H1 (cell line): ENCODE measurements at regions not wholly inside any gene's neighbourhood (a gene's known extent, or its start where the extent isn't known, plus 50 kb on each side); places are given as distances from the start of the nearest gene placed in this dataset.

ENCODE experiments used
- CTCF ChIA-PET: fragments of 300-600 bp; sonication (Branson Sonifier 250); formaldehyde crosslinking; loops from one replicate; lab custom pipeline; 2021; ENCODE audit not compliant: partially characterized antibody; lab: Charles Lee
- POLR2A ChIA-PET: fragments of 300-600 bp; sonication (Branson Sonifier 250); formaldehyde crosslinking; loops from one replicate; lab custom pipeline; 2021; ENCODE audit warnings: inconsistent platforms; ENCODE audit not compliant: partially characterized antibody; lab: Charles Lee
- DNase-seq, 2 experiments: peaks; one replicate each; pipeline versions ENCODE4 v3.0.0 to v3.0.0-alpha.2; 2010 to 2022; ENCODE audit warnings: low spot score in 2 of 2, low read depth in 1 of 2, mixed read lengths in 1 of 2
- FAIRE-seq: peaks from 2 replicates; lab custom pipeline; 2011; peaks lifted over from hg19 to GRCh38; lab: Jason Lieb, UNC
- H2AFZ ChIP-seq: 2 replicates; pipeline ENCODE4 v1.8.1; 2012; ENCODE audit warnings: low read length, inconsistent platforms
- H2AK5ac ChIP-seq: 2 replicates; pipeline ENCODE4 v1.6.1; 2013; ENCODE audit warnings: low read depth, low read length
- H2BK120ac ChIP-seq: replicated peaks from 2 replicates; pipeline ENCODE3; 2013; ENCODE audit warnings: low read depth, low read length, inconsistent platforms
- H2BK12ac ChIP-seq: 2 replicates; pipeline ENCODE4 v1.6.1; 2013; ENCODE audit warnings: low read depth, low read length
- H2BK15ac ChIP-seq: 2 replicates; pipeline ENCODE4 v1.6.1; 2013; ENCODE audit warnings: low read length
- H2BK20ac ChIP-seq: 2 replicates; pipeline ENCODE4 v1.6.1; 2013; ENCODE audit warnings: low read length
- H2BK5ac ChIP-seq: 2 replicates; pipeline ENCODE4 v1.6.1; 2013; ENCODE audit warnings: low read depth, low read length
- H3K14ac ChIP-seq: 2 replicates; pipeline ENCODE4 v1.6.1; 2013; ENCODE audit warnings: inconsistent platforms; ENCODE audit not compliant: insufficient read length
- H3K18ac ChIP-seq: 2 replicates; pipeline ENCODE4 v1.6.1; 2013; ENCODE audit warnings: low read length; ENCODE audit errors: extremely low read depth
- H3K23ac ChIP-seq: 2 replicates; pipeline ENCODE4 v1.6.1; 2013; ENCODE audit warnings: inconsistent platforms; ENCODE audit not compliant: insufficient read length
- H3K23me2 ChIP-seq: 2 replicates; pipeline ENCODE4 v1.6.1; 2013; ENCODE audit warnings: low read depth, low read length
- H3K27ac ChIP-seq: 2 replicates; pipeline ENCODE4 v1.6.1; 2011; ENCODE audit warnings: low read depth, low read length, inconsistent platforms
- H3K27me3 ChIP-seq, 4 experiments: replicated peaks in 1 of 4; 1 replicate in 1 of 4; 2 replicates in 3 of 4; pipeline versions ENCODE4 v1.6.1 to v1.8.1; 2011 to 2013; ENCODE audit warnings: low read length in 3 of 4, mild to moderate bottlenecking in 3 of 4, inconsistent platforms in 2 of 4, mixed read lengths in 2 of 4, moderate library complexity in 1 of 4; ENCODE audit not compliant: control insufficient read depth in 3 of 4, insufficient read depth in 3 of 4; ENCODE audit errors: extremely low read depth in 1 of 4
- H3K36me3 ChIP-seq, 4 experiments: 2 replicates each; pipeline versions ENCODE4 v1.6.1 to v1.8.1; 2011 to 2013; ENCODE audit warnings: mild to moderate bottlenecking in 4 of 4, low read length in 3 of 4, moderate library complexity in 2 of 4, control low read depth in 1 of 4, inconsistent platforms in 1 of 4; ENCODE audit not compliant: insufficient read depth in 4 of 4, control insufficient read depth in 2 of 4
- H3K4ac ChIP-seq: replicated peaks from 2 replicates; pipeline ENCODE3; 2013; ENCODE audit warnings: low read length, low read depth, mixed read lengths, inconsistent platforms; ENCODE audit not compliant: insufficient read length
- H3K4me1 ChIP-seq, 4 experiments: replicated peaks in 1 of 4; 1 replicate in 1 of 4; 2 replicates in 3 of 4; pipeline versions ENCODE4 v1.6.1 to v1.8.1; 2011 to 2013; ENCODE audit warnings: low read length in 3 of 4, inconsistent platforms in 2 of 4, mixed read lengths in 1 of 4; ENCODE audit not compliant: insufficient read depth in 4 of 4, control insufficient read depth in 3 of 4
- H3K4me2 ChIP-seq, 2 experiments: 2 replicates each; pipeline versions ENCODE4 v1.6.1 to v1.8.1; 2011 to 2013; ENCODE audit warnings: low read depth in 2 of 2, low read length in 2 of 2, control low read depth in 1 of 2, inconsistent platforms in 1 of 2, mild to moderate bottlenecking in 1 of 2; ENCODE audit not compliant: insufficient read depth in 1 of 2
- H3K4me3 ChIP-seq, 4 experiments: fragments of 200-600, 300-600 bp in 1 of 4; sonication (generic), shearing (Covaris generic), sonication (Bioruptor Twin) in 1 of 4; 2 replicates each; pipeline versions ENCODE4 v1.5.1 to v1.8.1; 2011 to 2016; ENCODE audit warnings: low read length in 4 of 4, low read depth in 3 of 4, control low read depth in 2 of 4, inconsistent platforms in 2 of 4, mild to moderate bottlenecking in 2 of 4, mixed read lengths in 1 of 4, moderate library complexity in 1 of 4; ENCODE audit not compliant: insufficient read depth in 2 of 4; ENCODE audit errors: extremely low read depth in 1 of 4
- H3K56ac ChIP-seq: replicated peaks from 2 replicates; pipeline ENCODE3; 2013; ENCODE audit warnings: low read depth, mild to moderate bottlenecking, mixed read lengths, low read length, inconsistent platforms; ENCODE audit not compliant: insufficient read length
- H3K79me1 ChIP-seq: 2 replicates; pipeline ENCODE4 v1.6.1; 2013; ENCODE audit warnings: low read depth, low read length, control low read depth
- H3K79me2 ChIP-seq, 2 experiments: 2 replicates each; pipeline versions ENCODE4 v1.6.1 to v1.8.1; 2012 to 2013; ENCODE audit warnings: low read length in 2 of 2, mild to moderate bottlenecking in 2 of 2, inconsistent platforms in 1 of 2; ENCODE audit not compliant: insufficient read depth in 2 of 2, control insufficient read depth in 1 of 2
- H3K9ac ChIP-seq, 4 experiments: replicated peaks in 1 of 4; 1 replicate in 1 of 4; 2 replicates in 3 of 4; pipeline versions ENCODE4 v1.6.1 to v1.8.1; 2011 to 2013; ENCODE audit warnings: low read depth in 3 of 4, low read length in 3 of 4, control low read depth in 2 of 4, mild to moderate bottlenecking in 2 of 4, moderate library complexity in 2 of 4, inconsistent platforms in 1 of 4; ENCODE audit errors: extremely low read depth in 1 of 4
- H3K9me3 ChIP-seq, 2 experiments: 2 replicates each; pipeline versions ENCODE4 v1.6.1 to v1.8.1; 2012 to 2013; ENCODE audit warnings: mild to moderate bottlenecking in 2 of 2, moderate library complexity in 2 of 2, control low read depth in 1 of 2, inconsistent platforms in 1 of 2, low read depth in 1 of 2, low read length in 1 of 2, mixed read lengths in 1 of 2; ENCODE audit not compliant: insufficient read depth in 2 of 2
- H4K20me1 ChIP-seq, 2 experiments: replicated peaks in 1 of 2; 2 replicates each; pipeline versions ENCODE3 to v1.8.1; 2011 to 2013; ENCODE audit warnings: inconsistent platforms in 2 of 2, low read length in 2 of 2, mild to moderate bottlenecking in 1 of 2; ENCODE audit not compliant: insufficient read depth in 2 of 2, control insufficient read depth in 1 of 2
- H4K5ac ChIP-seq: 2 replicates; pipeline ENCODE4 v1.6.1; 2013; ENCODE audit warnings: low read length, low read depth, mixed read lengths, inconsistent platforms; ENCODE audit not compliant: insufficient read length
- H4K8ac ChIP-seq: 2 replicates; pipeline ENCODE4 v1.8.0; 2013; ENCODE audit warnings: mild to moderate bottlenecking, moderate library complexity, low read length, inconsistent platforms; ENCODE audit not compliant: insufficient read depth; ENCODE audit errors: extremely low read depth
- H4K91ac ChIP-seq: replicated peaks from 2 replicates; pipeline ENCODE3; 2013; ENCODE audit warnings: low read length, mixed read lengths, inconsistent platforms; ENCODE audit not compliant: insufficient read length
- CBX8 ChIP-seq: fragments of 300-800, 300-1000 bp; sonication (generic); IDR thresholded peaks from 2 replicates; pipeline ENCODE4 v1.7.1; 2016; ENCODE audit warnings: low read depth, low read length, borderline replicate concordance
- CEBPB ChIP-seq: IDR thresholded peaks from 2 replicates; pipeline ENCODE4 v1.6.1; 2012; ENCODE audit warnings: low read depth, low read length
- CREB1 ChIP-seq: IDR thresholded peaks from 2 replicates; pipeline ENCODE4 v1.6.1; 2012; ENCODE audit warnings: inconsistent platforms
- EP300 ChIP-seq, 2 experiments: IDR thresholded peaks; 1 replicate in 1 of 2; 2 replicates in 1 of 2; pipeline ENCODE4 v1.6.1; 2011 to 2012; ENCODE audit warnings: low read depth in 2 of 2, low read length in 2 of 2, mild to moderate bottlenecking in 2 of 2, borderline replicate concordance in 1 of 2, inconsistent platforms in 1 of 2, moderate library complexity in 1 of 2
- EZH2 ChIP-seq: fragments of 200-600 bp; sonication (generic); IDR thresholded peaks from 2 replicates; pipeline ENCODE4 v1.7.1; 2012; ENCODE audit warnings: low read depth, mild to moderate bottlenecking, moderate library complexity, low read length, inconsistent platforms; ENCODE audit not compliant: severe bottlenecking
- GTF2F1 ChIP-seq: IDR thresholded peaks from 2 replicates; pipeline ENCODE4 v1.6.1; 2012; ENCODE audit warnings: low read depth, low read length, improper control_type of control experiment, borderline replicate concordance
- MAFK ChIP-seq: IDR thresholded peaks from 2 replicates; pipeline ENCODE4 v1.6.1; 2012; ENCODE audit warnings: low read depth, mild to moderate bottlenecking, improper control_type of control experiment, low read length
- NRF1 ChIP-seq: IDR thresholded peaks from 2 replicates; pipeline ENCODE4 v1.6.1; 2011; ENCODE audit warnings: mild to moderate bottlenecking, low read depth, low read length, improper control_type of control experiment
- RBBP5 ChIP-seq: IDR thresholded peaks from 2 replicates; pipeline ENCODE4 v1.7.1; 2012; ENCODE audit warnings: low read depth, mild to moderate bottlenecking, inconsistent platforms, low read length, moderate library complexity, borderline replicate concordance
- RNF2 ChIP-seq: fragments of 200-900, 300-1000 bp; sonication (generic); IDR thresholded peaks from 2 replicates; pipeline ENCODE4 v1.7.1; 2016; ENCODE audit warnings: borderline replicate concordance, low read depth, mild to moderate bottlenecking, antibody characterized with exemption, low read length; ENCODE audit not compliant: poor library complexity, severe bottlenecking; ENCODE audit errors: missing control alignments
- SIRT6 ChIP-seq: IDR thresholded peaks from one replicate; pipeline ENCODE4 v1.7.1; 2012; ENCODE audit warnings: low read length, inconsistent platforms
- SP2 ChIP-seq: IDR thresholded peaks from 2 replicates; pipeline ENCODE4 v1.6.1; 2012; ENCODE audit warnings: mild to moderate bottlenecking, low read length, inconsistent platforms
- TCF12 ChIP-seq: IDR thresholded peaks from 2 replicates; pipeline ENCODE4 v1.6.1; 2011; ENCODE audit warnings: low read depth, mild to moderate bottlenecking, low read length
- YY1 ChIP-seq: IDR thresholded peaks from 2 replicates; pipeline ENCODE4 v1.6.1; 2011; ENCODE audit warnings: low read depth, mild to moderate bottlenecking, low read length
- WGBS, 2 experiments: shearing (Covaris generic) in 1 of 2; methylation state at CpG; one replicate each; pipeline versions ENCODE4 v1.1.6 to v1.1.7; 2013 to 2015; ENCODE audit warnings: low lambda C conversion rate in 2 of 2, mixed read lengths in 2 of 2, inconsistent platforms in 1 of 2, low coverage in 1 of 2, missing lambda C conversion rate in 1 of 2; ENCODE audit not compliant: insufficient replicate concordance in 2 of 2, insufficient coverage in 1 of 2, insufficient read length in 1 of 2; ENCODE audit errors: extremely low coverage in 1 of 2, missing lambda C conversion rate in 1 of 2; 5-methylcytosine and 5-hydroxymethylcytosine counted together

GRCh38 chr9:115216873-115217272, 98.9 kb upstream of the TNC start:
- ChIA-PET CTCF (no interaction called here), POLR2A (interaction anchor here (0.9 kb wide), 1 partner anchor 271 kb away, joined by 3 read pairs; no protein-coding TSS in a partner anchor)
- Histone ChIP-seq H2BK120ac (no peak overlapping the region), H4K91ac (no peak overlapping the region), H3K14ac (no peak overlapping the region), H3K27ac (no peak overlapping the region), H3K4me2 (no peak overlapping the region), H2BK12ac (no peak overlapping the region), H2AK5ac (no peak overlapping the region), H2BK20ac (no peak overlapping the region), H3K9me3 (no peaks in the 10 kb centered on the region), H3K9ac (no peak overlapping the region), H3K18ac (no peak overlapping the region), H3K56ac (no peak overlapping the region), H4K20me1 (no peaks in the 10 kb centered on the region), H3K79me2 (no peaks in the 10 kb centered on the region), H3K23ac (no peak overlapping the region), H3K36me3 (no peaks in the 10 kb centered on the region), H2AFZ (no peak overlapping the region), H2BK5ac (no peak overlapping the region), H2BK15ac (no peak overlapping the region), H3K4ac (no peak overlapping the region), H3K79me1 (no peaks in the 10 kb centered on the region), H3K27me3 (no peaks in the 10 kb centered on the region), H3K23me2 (no peaks in the 10 kb centered on the region), H3K4me1 (no peaks in the 10 kb centered on the region), H4K8ac (no peak overlapping the region), H3K4me3 (no peak overlapping the region), H4K5ac (no peak overlapping the region)
- DNase-seq: no peak
- FAIRE-seq: no peak
- WGBS, 2 experiments: 88% methylated on average over 6 of the region's 6 CpGs; no CpG with 5 or more reads in 1 of the 2 experiments
- no peak for TF ChIP-seq SP2
- no peak for TF ChIP-seq MAFK
- no peak for TF ChIP-seq CBX8
- no peak for TF ChIP-seq RBBP5
- no peak for TF ChIP-seq EP300 (IDR thresholded peaks at IDR 0.05; ENCODE audit: borderline replicate concordance in 1 of 2, low read depth in 2 of 2, low read length in 2 of 2)
- TF ChIP-seq GTF2F1: no peak
- no peak for TF ChIP-seq SIRT6
- no peak for TF ChIP-seq EZH2
- no peak for TF ChIP-seq YY1
- TF ChIP-seq RNF2: no peak
- no peak for TF ChIP-seq CEBPB
- no peak for TF ChIP-seq NRF1
- TF ChIP-seq TCF12: no peak
- TF ChIP-seq CREB1: no peak
